WI38 (cell line): ENCODE measurements at regions not wholly inside any gene's neighbourhood (a gene's known extent, or its start where the extent isn't known, plus 50 kb on each side); places are given as distances from the start of the nearest gene placed in this dataset.

Experiments used
- H3K4me3 ChIP-seq: 2 replicates; pipeline ENCODE4 v1.5.1; 2011; ENCODE audit warnings: low read depth, mild to moderate bottlenecking, control low read depth, low read length
- CTCF ChIP-seq: IDR thresholded peaks from 2 replicates; pipeline ENCODE4 v1.5.1; 2012; ENCODE audit warnings: low read depth, mild to moderate bottlenecking, control low read depth, low read length

- no peak overlapping the region for H3K4me3 ChIP-seq
- TF ChIP-seq CTCF = no peak
Measured at GRCh38 chr4:18669390-18669789, 647.8 kb upstream of the LCORL start.

GRCh38 chr4:18666322-18666721 lies 644.8 kb upstream of the LCORL start:
- TF ChIP-seq CTCF = no peak
- no peak overlapping the region for H3K4me3 ChIP-seq

- TF ChIP-seq CTCF = no peak
- H3K4me3 ChIP-seq = no peak overlapping the region
Measured at GRCh38 chr4:18664171-18664570, 642.6 kb upstream of the LCORL start.

GRCh38 chr4:18645351-18645750 lies 623.8 kb upstream of the LCORL start:
- no peak for TF ChIP-seq CTCF
- no peak overlapping the region for H3K4me3 ChIP-seq

GRCh38 chr4:18641334-18641733 lies 619.8 kb upstream of the LCORL start:
- no peak for TF ChIP-seq CTCF
- no peak overlapping the region for H3K4me3 ChIP-seq

GRCh38 chr4:18638031-18638430 lies 616.5 kb upstream of the LCORL start:
- no peak for TF ChIP-seq CTCF
- no peak overlapping the region for H3K4me3 ChIP-seq

GRCh38 chr4:18636001-18636585 lies 614.5 kb upstream of the LCORL start:
- TF ChIP-seq CTCF = no peak

More at GRCh38 chr4:18636001-18636585, 614.5 kb upstream of the LCORL start:
- H3K4me3 ChIP-seq = no peak overlapping the region
